Mesenchymal stem cell (in vitro differentiated cells and primary cell): ENCODE measurements at regions not wholly inside any gene's neighbourhood (a gene's known extent, or its start where the extent isn't known, plus 50 kb on each side); places are given as distances from the start of the nearest gene placed in this dataset.

Source experiments
- DNase-seq: peaks from one replicate; pipeline ENCODE4 v3.0.0-alpha.2; 2013
- H2AFZ ChIP-seq: one replicate; pipeline ENCODE4 v1.6.1; 2013; ENCODE audit warnings: low read depth, mild to moderate bottlenecking, control low read depth, inconsistent platforms, low read length, moderate library complexity
- H2AK5ac ChIP-seq: 2 replicates; pipeline ENCODE4 v1.6.1; 2013; ENCODE audit warnings: low read length, moderate library complexity, mild to moderate bottlenecking, inconsistent platforms; ENCODE audit not compliant: severe bottlenecking
- H2BK120ac ChIP-seq: one replicate; pipeline ENCODE4 v1.6.1; 2013; ENCODE audit warnings: low read depth, mild to moderate bottlenecking, inconsistent platforms, low read length, moderate library complexity
- H2BK12ac ChIP-seq, 2 experiments: one replicate each; pipeline ENCODE4 v1.6.1; 2013; ENCODE audit warnings: inconsistent platforms in 2 of 2, low read length in 2 of 2, mild to moderate bottlenecking in 2 of 2, moderate library complexity in 2 of 2, control low read depth in 1 of 2
- H2BK15ac ChIP-seq: one replicate; pipeline ENCODE4 v1.6.1; 2013; ENCODE audit warnings: mild to moderate bottlenecking, low read depth, inconsistent platforms; ENCODE audit not compliant: poor library complexity, severe bottlenecking
- H2BK5ac ChIP-seq: 2 replicates; pipeline ENCODE4 v1.6.1; 2013; ENCODE audit warnings: low read depth, mild to moderate bottlenecking, low read length, control low read depth, inconsistent platforms; ENCODE audit not compliant: poor library complexity, severe bottlenecking
- H3K14ac ChIP-seq, 2 experiments: one replicate each; pipeline ENCODE4 v1.6.1; 2013; ENCODE audit warnings: inconsistent platforms in 2 of 2, low read length in 2 of 2, control low read depth in 1 of 2, mild to moderate bottlenecking in 1 of 2, moderate library complexity in 1 of 2
- H3K18ac ChIP-seq, 2 experiments: one replicate each; pipeline ENCODE4 v1.6.1; 2013; ENCODE audit warnings: inconsistent platforms in 2 of 2, low read length in 2 of 2, control low read depth in 1 of 2, low read depth in 1 of 2, mild to moderate bottlenecking in 1 of 2
- H3K23ac ChIP-seq, 2 experiments: one replicate each; pipeline ENCODE4 v1.6.1; 2013; ENCODE audit warnings: inconsistent platforms in 2 of 2, low read length in 2 of 2, mild to moderate bottlenecking in 2 of 2, moderate library complexity in 2 of 2, control low read depth in 1 of 2
- H3K27ac ChIP-seq: 2 replicates; pipeline ENCODE4 v1.5.1; 2013; ENCODE audit warnings: mild to moderate bottlenecking, moderate library complexity, low read length, control low read depth, inconsistent platforms; ENCODE audit not compliant: poor library complexity, severe bottlenecking
- H3K27me3 ChIP-seq, 2 experiments: 2 replicates each; pipeline versions ENCODE4 v1.6.1 to v1.7.0; 2013; ENCODE audit warnings: low read length in 2 of 2, mild to moderate bottlenecking in 2 of 2, moderate library complexity in 2 of 2, control low read depth in 1 of 2, inconsistent platforms in 1 of 2; ENCODE audit not compliant: control insufficient read depth in 1 of 2, insufficient read depth in 1 of 2
- H3K36me3 ChIP-seq, 2 experiments: 2 replicates each; pipeline versions ENCODE4 v1.6.1 to v1.7.0; 2013; ENCODE audit warnings: low read length in 2 of 2, control low read depth in 1 of 2, inconsistent platforms in 1 of 2, low read depth in 1 of 2, mild to moderate bottlenecking in 1 of 2; ENCODE audit not compliant: insufficient read depth in 2 of 2, control insufficient read depth in 1 of 2
- H3K4ac ChIP-seq, 2 experiments: one replicate each; pipeline ENCODE4 v1.6.1; 2013; ENCODE audit warnings: inconsistent platforms in 2 of 2, low read length in 2 of 2, mild to moderate bottlenecking in 2 of 2, moderate library complexity in 2 of 2, control low read depth in 1 of 2, low read depth in 1 of 2
- H3K4me1 ChIP-seq: 2 replicates; pipeline ENCODE4 v1.6.1; 2013; ENCODE audit warnings: low read depth, low read length, control low read depth; ENCODE audit not compliant: control insufficient read depth, insufficient read depth
- H3K4me2 ChIP-seq: 2 replicates; pipeline ENCODE4 v1.6.1; 2013; ENCODE audit warnings: low read length, mild to moderate bottlenecking, inconsistent platforms; ENCODE audit not compliant: poor library complexity, severe bottlenecking
- H3K4me3 ChIP-seq, 2 experiments: 2 replicates each; pipeline versions ENCODE4 v1.5.1 to v1.7.0; 2013; ENCODE audit warnings: low read length in 2 of 2, mild to moderate bottlenecking in 2 of 2, control low read depth in 1 of 2, low read depth in 1 of 2; ENCODE audit not compliant: insufficient read depth in 1 of 2
- H3K79me1 ChIP-seq: replicated peaks from 2 replicates; pipeline ENCODE4 v1.6.1; 2013; ENCODE audit warnings: mild to moderate bottlenecking, control low read depth, low read length, inconsistent platforms; ENCODE audit not compliant: poor library complexity, severe bottlenecking
- H3K9ac ChIP-seq: 2 replicates; pipeline ENCODE4 v1.7.0; 2013; ENCODE audit warnings: mild to moderate bottlenecking, low read length, moderate library complexity
- H3K9me3 ChIP-seq: 2 replicates; pipeline ENCODE4 v1.7.0; 2013; ENCODE audit warnings: mild to moderate bottlenecking, low read length; ENCODE audit not compliant: control insufficient read depth
- H4K8ac ChIP-seq: one replicate; pipeline ENCODE4 v1.6.1; 2013; ENCODE audit warnings: inconsistent platforms, mild to moderate bottlenecking, low read length, moderate library complexity
- H4K91ac ChIP-seq: one replicate; pipeline ENCODE4 v1.6.1; 2013; ENCODE audit warnings: mild to moderate bottlenecking, low read length, inconsistent platforms
- WGBS: methylation state at CpG from one replicate; pipeline ENCODE4 v1.1.7; 2013; ENCODE audit warnings: mixed read lengths; 5-methylcytosine and 5-hydroxymethylcytosine counted together

GRCh38 chr6:94341173-94341572 lies 921.8 kb upstream of the EPHA7 start:
- H4K91ac ChIP-seq: no peak overlapping the region
- H3K27me3 ChIP-seq: no peaks in the 10 kb centered on the region
- H3K79me1 ChIP-seq: no peaks in the 10 kb centered on the region
- no peak overlapping the region for H3K9ac ChIP-seq
- H3K23ac ChIP-seq: no peak overlapping the region
- no peak for DNase-seq
- no peak overlapping the region for H2BK15ac ChIP-seq
- H3K18ac ChIP-seq: no peak overlapping the region
- no peak overlapping the region for H2BK12ac ChIP-seq
- H3K9me3 ChIP-seq: no peaks in the 10 kb centered on the region
- WGBS: 60% methylated on average over 1 of the region's 2 CpGs
- no peak overlapping the region for H2BK120ac ChIP-seq
- H2AK5ac ChIP-seq: no peak overlapping the region
- H3K4me2 ChIP-seq: no peak overlapping the region
- H3K14ac ChIP-seq: no peak overlapping the region
- no peaks in the 10 kb centered on the region for H3K4me1 ChIP-seq
- H3K4ac ChIP-seq: no peak overlapping the region
- H3K4me3 ChIP-seq: no peak overlapping the region
- H2AFZ ChIP-seq: no peak overlapping the region
- no peak overlapping the region for H2BK5ac ChIP-seq
- no peak overlapping the region for H4K8ac ChIP-seq
- H3K27ac ChIP-seq: no peak overlapping the region
- H3K36me3 ChIP-seq: no peaks in the 10 kb centered on the region

DNA sequence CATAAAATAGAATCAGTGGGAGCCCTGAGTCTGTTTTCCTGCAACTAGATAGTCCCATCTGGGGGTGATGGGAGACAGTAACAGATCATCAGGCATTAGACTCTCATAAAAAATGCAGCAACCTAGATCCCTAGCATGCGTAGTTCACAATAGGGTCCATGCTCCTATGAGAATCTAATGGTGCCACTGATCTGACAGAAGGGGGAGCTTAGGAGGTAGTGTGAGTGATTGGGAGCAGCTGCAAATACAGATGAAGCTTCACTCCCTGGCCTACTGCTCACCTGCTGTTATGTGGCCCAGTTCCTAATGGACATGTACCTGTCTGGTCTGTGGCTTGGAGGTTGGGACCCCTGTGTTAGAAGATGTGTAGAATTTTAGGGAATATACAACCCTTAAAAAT lies 904.5 kb upstream of the EPHA7 start:
- no peak overlapping the region for H3K23ac ChIP-seq
- H2BK5ac ChIP-seq: no peak overlapping the region
- WGBS: 100% methylated on average over 1 of the region's 1 CpG

DNA sequence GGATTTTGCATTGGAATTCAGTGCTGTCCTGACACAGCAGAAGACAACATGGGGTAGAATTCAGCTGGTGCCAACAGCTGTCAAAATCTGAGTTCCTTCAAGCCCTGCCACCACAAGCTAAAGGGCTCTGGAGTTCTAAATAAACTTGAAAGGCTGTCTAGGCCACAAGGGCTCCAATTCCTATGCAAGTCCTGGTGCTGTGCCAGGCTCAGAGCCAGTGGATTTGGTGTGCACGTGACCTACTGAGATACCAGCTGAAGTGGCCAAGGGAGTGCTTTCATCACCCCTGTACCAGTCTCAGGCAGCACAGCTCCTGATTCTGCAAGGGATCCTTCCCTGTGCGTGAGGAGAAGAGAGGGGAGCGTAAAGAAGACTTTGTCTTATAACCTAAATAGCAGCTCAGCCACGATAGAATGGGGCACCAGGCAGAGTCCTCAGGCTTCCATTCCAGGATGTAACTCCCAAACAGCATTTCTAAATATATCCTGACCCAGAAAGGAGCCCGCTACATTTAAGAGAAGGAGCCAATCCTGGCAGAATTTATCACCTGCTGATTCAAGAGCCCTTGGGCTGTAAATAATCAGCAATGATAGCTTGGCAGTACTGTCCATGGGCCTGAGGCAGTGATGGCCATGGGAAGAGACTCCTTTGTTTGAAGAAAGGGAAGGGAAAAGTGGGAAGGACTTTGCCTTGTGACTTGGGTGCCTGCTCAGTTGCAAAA lies 881.2 kb upstream of the EPHA7 start:
- Histone ChIP-seq H2BK15ac (no peak overlapping the region), H3K4ac (no peak overlapping the region), H4K8ac (no peak overlapping the region), H3K4me3 (no peak overlapping the region), H4K91ac (no peak overlapping the region), H2BK120ac (no peak overlapping the region), H2AK5ac (no peak overlapping the region), H2BK12ac (no peak overlapping the region), H3K4me2 (no peak overlapping the region), H3K27me3 (no peaks in the 10 kb centered on the region), H2AFZ (peak overlapping the region; percentile 31), H2BK5ac (no peak overlapping the region), H3K27ac (no peak overlapping the region), H3K14ac (no peak overlapping the region), H3K9ac (no peak overlapping the region), H3K18ac (no peak overlapping the region), H3K23ac (no peak overlapping the region), H3K79me1 (no peaks in the 10 kb centered on the region), H3K36me3 (no peaks in the 10 kb centered on the region), H3K4me1 (no peaks in the 10 kb centered on the region), H3K9me3 (no peaks in the 10 kb centered on the region)
- no peak for DNase-seq
- WGBS: 89% methylated on average over 4 of the region's 5 CpGs

More for the DNA sequence above, 904.5 kb upstream of the EPHA7 start:
- Histone ChIP-seq H4K8ac (no peak overlapping the region), H3K27me3 (no peaks in the 10 kb centered on the region), H3K4me2 (no peak overlapping the region), H2AK5ac (no peak overlapping the region), H4K91ac (no peak overlapping the region), H2BK12ac (no peak overlapping the region), H3K27ac (no peak overlapping the region), H2AFZ (no peak overlapping the region), H3K4me3 (no peak overlapping the region), H2BK15ac (no peak overlapping the region), H3K36me3 (no peaks in the 10 kb centered on the region), H3K79me1 (no peaks in the 10 kb centered on the region), H3K4me1 (no peaks in the 10 kb centered on the region), H3K14ac (no peak overlapping the region), H3K4ac (no peak overlapping the region), H3K9me3 (peaks cover 4% of the 10 kb centered on the region), H3K18ac (no peak overlapping the region), H3K9ac (no peak overlapping the region), H2BK120ac (no peak overlapping the region)
- DNase-seq: peak; percentile 11

DNA sequence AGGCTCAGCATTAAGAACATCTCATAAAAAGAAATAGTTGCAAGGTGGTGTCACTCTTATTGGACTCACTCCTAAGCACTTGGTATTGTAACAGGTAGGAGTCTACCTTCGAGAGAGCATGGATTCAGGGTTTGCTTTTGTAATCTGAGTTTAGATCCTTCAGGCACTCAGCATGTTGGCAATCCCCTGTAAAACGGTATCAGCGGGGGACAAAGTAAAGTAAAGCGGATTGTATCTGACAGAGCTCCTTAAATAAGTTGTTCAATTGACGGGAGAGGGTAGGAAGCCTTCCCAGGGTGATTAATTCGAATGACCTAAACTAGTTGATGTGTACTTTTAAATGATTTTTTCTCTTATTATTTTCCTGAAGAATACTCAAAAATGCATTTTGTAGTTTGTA lies 869.8 kb upstream of the EPHA7 start:
- 84% methylated on average over 4 of the region's 6 CpGs for WGBS
- Histone ChIP-seq H3K4ac (no peak overlapping the region), H3K14ac (no peak overlapping the region), H2AK5ac (no peak overlapping the region), H2BK5ac (no peak overlapping the region), H3K9ac (no peak overlapping the region), H3K79me1 (no peaks in the 10 kb centered on the region), H3K9me3 (no peaks in the 10 kb centered on the region), H3K23ac (no peak overlapping the region), H3K4me3 (no peak overlapping the region), H3K4me2 (no peak overlapping the region), H3K27ac (no peak overlapping the region), H3K4me1 (no peaks in the 10 kb centered on the region), H2BK120ac (no peak overlapping the region), H2AFZ (no peak overlapping the region), H2BK12ac (no peak overlapping the region), H2BK15ac (no peak overlapping the region), H3K27me3 (no peaks in the 10 kb centered on the region), H3K36me3 (no peaks in the 10 kb centered on the region), H3K18ac (no peak overlapping the region), H4K8ac (no peak overlapping the region), H4K91ac (no peak overlapping the region)
- DNase-seq: no peak
